BE2C (cell line): ENCODE measurements at regions not wholly inside any gene's neighbourhood (a gene's known extent, or its start where the extent isn't known, plus 50 kb on each side); places are given as distances from the start of the nearest gene placed in this dataset.

Experiments used
- DNase-seq: peaks from one replicate; pipeline ENCODE4 v3.0.0-alpha.2; 2020
- H3K27me3 ChIP-seq: fragments of 250-450 bp; sonication (Bioruptor Pico); 2 replicates; pipeline ENCODE4 v1.5.1; 2020; ENCODE audit warnings: mild to moderate bottlenecking
- H3K36me3 ChIP-seq: fragments of 250-450 bp; sonication (Bioruptor Pico); 2 replicates; pipeline ENCODE4 v1.5.1; 2020; ENCODE audit warnings: mild to moderate bottlenecking
- H3K4me1 ChIP-seq: fragments of 250-450 bp; sonication (Bioruptor Pico); 2 replicates; pipeline ENCODE4 v1.5.1; 2020
- H3K4me3 ChIP-seq: 2 replicates; pipeline ENCODE4 v1.5.1; 2011; ENCODE audit warnings: low read depth, low read length
- H3K9me3 ChIP-seq: fragments of 250-450 bp; sonication (Bioruptor Pico); 2 replicates; pipeline ENCODE4 v1.5.1; 2020
- CTCF ChIP-seq: IDR thresholded peaks from 2 replicates; pipeline ENCODE4 v1.5.1; 2012; ENCODE audit warnings: mild to moderate bottlenecking, low read depth, low read length

- peaks cover 4% of the 10 kb centered on the region; the same call in 1 of the 2 replicates for H3K4me1 ChIP-seq
- no peaks in the 10 kb centered on the region for H3K9me3 ChIP-seq
- no peak for TF ChIP-seq CTCF
- no peak overlapping the region for H3K4me3 ChIP-seq
- H3K36me3 ChIP-seq, result no peaks in the 10 kb centered on the region
- DNase-seq, result no peak
- H3K27me3 ChIP-seq, result no peaks in the 10 kb centered on the region
These were observed 140.1 kb downstream of the BTBD3 start for GRCh38 chr20:12057778-12058177.

GRCh38 chr20:12058216-12058615, 140.5 kb downstream of the BTBD3 start:
- H3K27me3 ChIP-seq, result no peaks in the 10 kb centered on the region
- no peaks in the 10 kb centered on the region for H3K36me3 ChIP-seq
- peaks cover 4% of the 10 kb centered on the region; the same call in 1 of the 2 replicates for H3K4me1 ChIP-seq
- TF ChIP-seq CTCF, result no peak
- DNase-seq, result no peak
- no peak overlapping the region for H3K4me3 ChIP-seq
- H3K9me3 ChIP-seq, result no peaks in the 10 kb centered on the region

GRCh38 chr20:12061466-12061865, 143.8 kb downstream of the BTBD3 start:
- no peaks in the 10 kb centered on the region for H3K9me3 ChIP-seq
- no peaks in the 10 kb centered on the region for H3K27me3 ChIP-seq
- TF ChIP-seq CTCF, result no peak
- H3K36me3 ChIP-seq, result no peaks in the 10 kb centered on the region
- H3K4me1 ChIP-seq, result peaks cover 4% of the 10 kb centered on the region; the same call in 1 of the 2 replicates
- DNase-seq, result no peak
- no peak overlapping the region for H3K4me3 ChIP-seq

GRCh38 chr20:12063106-12063684, 145.5 kb downstream of the BTBD3 start:
- H3K36me3 ChIP-seq, result no peaks in the 10 kb centered on the region
- DNase-seq, result no peak
- H3K27me3 ChIP-seq, result no peaks in the 10 kb centered on the region
- no peak overlapping the region for H3K4me3 ChIP-seq
- TF ChIP-seq CTCF, result no peak
- no peaks in the 10 kb centered on the region for H3K9me3 ChIP-seq
- peaks cover 4% of the 10 kb centered on the region; the same call in 1 of the 2 replicates for H3K4me1 ChIP-seq

GRCh38 chr20:12064540-12064939, 146.8 kb downstream of the BTBD3 start:
- TF ChIP-seq CTCF, result no peak
- H3K9me3 ChIP-seq, result no peaks in the 10 kb centered on the region
- H3K4me1 ChIP-seq, result peaks cover 4% of the 10 kb centered on the region; the same call in 1 of the 2 replicates
- no peak overlapping the region for H3K4me3 ChIP-seq
- no peak for DNase-seq
- H3K27me3 ChIP-seq, result no peaks in the 10 kb centered on the region
- H3K36me3 ChIP-seq, result no peaks in the 10 kb centered on the region

- H3K4me1 ChIP-seq, result peaks cover 1% of the 10 kb centered on the region; the same call in 1 of the 2 replicates
These were observed 150.0 kb downstream of the BTBD3 start for GRCh38 chr20:12067686-12068085.

More at GRCh38 chr20:12067686-12068085, 150.0 kb downstream of the BTBD3 start:
- TF ChIP-seq CTCF, result no peak
- no peaks in the 10 kb centered on the region for H3K36me3 ChIP-seq
- H3K4me3 ChIP-seq, result no peak overlapping the region
- no peaks in the 10 kb centered on the region for H3K27me3 ChIP-seq
- no peak for DNase-seq
- H3K9me3 ChIP-seq, result no peaks in the 10 kb centered on the region
